Keratinocyte (primary cell): ENCODE measurements at regions not wholly inside any gene's neighbourhood (a gene's known extent, or its start where the extent isn't known, plus 50 kb on each side); places are given as distances from the start of the nearest gene placed in this dataset.

Experiments used
- EZH2 ChIP-seq: IDR thresholded peaks from one replicate; pipeline ENCODE4 v1.6.1; 2012; ENCODE audit warnings: inconsistent platforms, mild to moderate bottlenecking, low read length, moderate library complexity
- TF ChIP-seq, protein P1 (sequence below), 3 experiments: IDR thresholded peaks in 1 of 3; conservative IDR thresholded peaks in 1 of 3; optimal IDR thresholded peaks in 1 of 3; 2 replicates in 2 of 3; 3 replicates in 1 of 3; pipeline versions ENCODE3 to v1.5.1; 2011; ENCODE audit warnings: low read length in 3 of 3, mild to moderate bottlenecking in 3 of 3, moderate library complexity in 2 of 3, control low read depth in 1 of 3, inconsistent platforms in 1 of 3; ENCODE audit not compliant: insufficient read depth in 2 of 3; ENCODE audit errors: extremely low read depth in 1 of 3

DNA sequence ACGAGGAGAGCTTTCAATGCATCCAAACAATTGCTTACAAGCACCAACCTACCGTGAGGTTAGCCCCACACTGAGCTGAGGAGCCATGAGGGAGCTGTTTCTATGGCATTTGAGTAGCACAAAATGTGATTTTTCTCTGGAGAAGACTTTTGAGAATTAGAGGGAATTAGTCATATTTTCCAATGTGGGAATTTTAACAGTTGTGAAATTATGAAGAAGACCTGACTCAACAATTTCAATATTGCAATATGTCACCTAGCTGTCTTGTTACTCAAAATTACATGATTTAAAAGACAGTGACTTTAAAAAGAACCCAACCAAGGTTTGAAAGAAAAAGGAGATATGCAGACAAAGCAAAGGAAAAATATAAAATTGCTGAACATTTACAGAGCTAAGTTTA, 62.6 kb upstream of the LY86 start:
- TF ChIP-seq EZH2 = no peak
- TF ChIP-seq, protein P1, sequence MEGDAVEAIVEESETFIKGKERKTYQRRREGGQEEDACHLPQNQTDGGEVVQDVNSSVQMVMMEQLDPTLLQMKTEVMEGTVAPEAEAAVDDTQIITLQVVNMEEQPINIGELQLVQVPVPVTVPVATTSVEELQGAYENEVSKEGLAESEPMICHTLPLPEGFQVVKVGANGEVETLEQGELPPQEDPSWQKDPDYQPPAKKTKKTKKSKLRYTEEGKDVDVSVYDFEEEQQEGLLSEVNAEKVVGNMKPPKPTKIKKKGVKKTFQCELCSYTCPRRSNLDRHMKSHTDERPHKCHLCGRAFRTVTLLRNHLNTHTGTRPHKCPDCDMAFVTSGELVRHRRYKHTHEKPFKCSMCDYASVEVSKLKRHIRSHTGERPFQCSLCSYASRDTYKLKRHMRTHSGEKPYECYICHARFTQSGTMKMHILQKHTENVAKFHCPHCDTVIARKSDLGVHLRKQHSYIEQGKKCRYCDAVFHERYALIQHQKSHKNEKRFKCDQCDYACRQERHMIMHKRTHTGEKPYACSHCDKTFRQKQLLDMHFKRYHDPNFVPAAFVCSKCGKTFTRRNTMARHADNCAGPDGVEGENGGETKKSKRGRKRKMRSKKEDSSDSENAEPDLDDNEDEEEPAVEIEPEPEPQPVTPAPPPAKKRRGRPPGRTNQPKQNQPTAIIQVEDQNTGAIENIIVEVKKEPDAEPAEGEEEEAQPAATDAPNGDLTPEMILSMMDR (optimal IDR thresholded peaks at IDR 0.05 in 1 of 3, IDR thresholded peaks at IDR 0.05 in 1 of 3, conservative IDR thresholded peaks at IDR 0.05 in 1 of 3; ENCODE audit: extremely low read depth in 1 of 3, insufficient read depth in 2 of 3, low read length in 3 of 3) = no peak
